AG09309 (cell line): ENCODE measurements at regions not wholly inside any gene's neighbourhood (a gene's known extent, or its start where the extent isn't known, plus 50 kb on each side); places are given as distances from the start of the nearest gene placed in this dataset.

Source experiments
- DNase-seq: peaks from one replicate; pipeline ENCODE4 v3.0.0-alpha.2; 2010; ENCODE audit warnings: low read depth
- H3K4me3 ChIP-seq: 2 replicates; pipeline ENCODE4 v1.5.1; 2011; ENCODE audit warnings: mild to moderate bottlenecking, low read depth, low read length, moderate library complexity; ENCODE audit not compliant: control insufficient read depth
- TF ChIP-seq, protein P1 (sequence below): IDR thresholded peaks from 2 replicates; pipeline ENCODE4 v1.5.1; 2011; ENCODE audit warnings: mild to moderate bottlenecking, low read depth, low read length, inconsistent platforms; ENCODE audit not compliant: insufficient read depth, control insufficient read depth; ENCODE audit errors: missing control alignments

GRCh38 chr12:78316136-78316535, 485.4 kb downstream of the NAV3 start:
- no peak overlapping the region for H3K4me3 ChIP-seq
- no peak for DNase-seq
- TF ChIP-seq, protein P1, sequence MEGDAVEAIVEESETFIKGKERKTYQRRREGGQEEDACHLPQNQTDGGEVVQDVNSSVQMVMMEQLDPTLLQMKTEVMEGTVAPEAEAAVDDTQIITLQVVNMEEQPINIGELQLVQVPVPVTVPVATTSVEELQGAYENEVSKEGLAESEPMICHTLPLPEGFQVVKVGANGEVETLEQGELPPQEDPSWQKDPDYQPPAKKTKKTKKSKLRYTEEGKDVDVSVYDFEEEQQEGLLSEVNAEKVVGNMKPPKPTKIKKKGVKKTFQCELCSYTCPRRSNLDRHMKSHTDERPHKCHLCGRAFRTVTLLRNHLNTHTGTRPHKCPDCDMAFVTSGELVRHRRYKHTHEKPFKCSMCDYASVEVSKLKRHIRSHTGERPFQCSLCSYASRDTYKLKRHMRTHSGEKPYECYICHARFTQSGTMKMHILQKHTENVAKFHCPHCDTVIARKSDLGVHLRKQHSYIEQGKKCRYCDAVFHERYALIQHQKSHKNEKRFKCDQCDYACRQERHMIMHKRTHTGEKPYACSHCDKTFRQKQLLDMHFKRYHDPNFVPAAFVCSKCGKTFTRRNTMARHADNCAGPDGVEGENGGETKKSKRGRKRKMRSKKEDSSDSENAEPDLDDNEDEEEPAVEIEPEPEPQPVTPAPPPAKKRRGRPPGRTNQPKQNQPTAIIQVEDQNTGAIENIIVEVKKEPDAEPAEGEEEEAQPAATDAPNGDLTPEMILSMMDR, result no peak

DNA sequence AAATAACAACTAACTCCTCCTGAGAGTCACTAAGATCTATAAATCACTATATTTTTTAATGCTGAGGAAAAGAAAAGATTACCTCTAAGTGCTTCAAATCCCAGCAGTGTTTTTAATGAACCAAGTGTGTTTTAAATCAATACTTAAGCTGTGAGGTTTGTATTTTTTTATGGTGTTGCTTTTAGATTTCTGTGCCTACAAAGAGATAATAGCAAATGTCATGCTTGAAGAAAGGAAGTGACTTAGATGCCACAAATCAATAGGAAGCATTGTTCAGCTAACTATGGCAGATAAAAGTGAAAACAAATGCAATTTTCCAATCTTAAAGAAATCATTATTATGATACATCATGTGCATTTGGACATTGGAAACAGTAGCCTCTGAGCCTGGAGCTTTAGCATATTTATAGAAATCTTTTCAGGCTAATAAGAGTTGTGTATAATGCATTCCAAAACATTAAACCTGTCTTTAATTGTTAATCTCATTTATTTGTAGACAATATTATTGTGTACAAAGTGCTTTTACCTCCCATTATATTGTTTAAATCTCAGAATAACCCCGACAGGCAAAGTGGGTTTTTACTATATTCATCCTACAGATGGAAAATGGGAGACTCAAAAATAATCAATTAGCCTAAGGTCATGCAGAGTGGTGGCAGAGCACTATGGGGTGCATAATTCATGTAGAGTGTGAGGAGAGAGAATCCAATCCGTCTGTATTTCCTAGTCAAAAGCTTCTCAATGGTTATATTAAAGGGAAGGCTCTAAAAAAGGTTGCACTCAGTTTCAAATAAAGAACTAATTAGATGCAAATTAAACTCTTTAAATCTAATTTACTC, 486.2 kb downstream of the NAV3 start:
- H3K4me3 ChIP-seq, result no peak overlapping the region
- TF ChIP-seq, protein P1, result no peak
- DNase-seq, result no peak

- TF ChIP-seq, protein P1, result no peak
- no peak for DNase-seq
- H3K4me3 ChIP-seq, result no peak overlapping the region
These were observed 491.0 kb downstream of the NAV3 start for GRCh38 chr12:78321696-78322095.

- DNase-seq, result no peak
- TF ChIP-seq, protein P1, result no peak
- H3K4me3 ChIP-seq, result no peak overlapping the region
These were observed 492.5 kb downstream of the NAV3 start for GRCh38 chr12:78323226-78323625.

GRCh38 chr12:78324234-78324633, 493.5 kb downstream of the NAV3 start:
- TF ChIP-seq, protein P1, result no peak
- H3K4me3 ChIP-seq, result no peak overlapping the region
- DNase-seq, result no peak

DNA sequence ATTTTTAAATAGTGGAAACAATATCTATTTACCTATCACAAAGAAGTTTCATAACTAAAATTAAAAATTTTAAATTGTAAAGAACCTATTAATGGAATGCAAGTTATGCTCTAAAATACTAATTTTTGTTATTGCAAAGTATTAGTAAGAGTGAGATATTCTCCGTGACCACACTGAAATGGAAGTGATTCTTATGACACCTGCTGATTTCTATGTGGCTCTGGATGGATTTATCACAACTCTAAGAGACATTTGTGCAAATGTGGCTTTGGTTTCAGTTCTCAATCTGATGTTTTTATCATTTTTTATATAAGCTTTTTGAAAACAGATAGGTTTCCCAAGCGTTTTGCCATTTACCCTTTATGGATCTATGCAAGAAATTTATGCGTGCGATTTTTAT, 497.8 kb downstream of the NAV3 start:
- DNase-seq, result no peak
- TF ChIP-seq, protein P1, result no peak
- no peak overlapping the region for H3K4me3 ChIP-seq
